C4-2B (cell line): ENCODE measurements at regions not wholly inside any gene's neighbourhood (a gene's known extent, or its start where the extent isn't known, plus 50 kb on each side); places are given as distances from the start of the nearest gene placed in this dataset.

Source experiments
- ZFX ChIP-seq: fragments of 450-650 bp; IDR thresholded peaks from 2 replicates; pipeline ENCODE4 v1.6.1; 2017
- TF ChIP-seq, protein P1 (sequence below): fragments of 450-650 bp; conservative IDR thresholded peaks from 2 replicates; pipeline ENCODE4 v1.5.1; 2017; ENCODE audit warnings: mild to moderate bottlenecking

DNA sequence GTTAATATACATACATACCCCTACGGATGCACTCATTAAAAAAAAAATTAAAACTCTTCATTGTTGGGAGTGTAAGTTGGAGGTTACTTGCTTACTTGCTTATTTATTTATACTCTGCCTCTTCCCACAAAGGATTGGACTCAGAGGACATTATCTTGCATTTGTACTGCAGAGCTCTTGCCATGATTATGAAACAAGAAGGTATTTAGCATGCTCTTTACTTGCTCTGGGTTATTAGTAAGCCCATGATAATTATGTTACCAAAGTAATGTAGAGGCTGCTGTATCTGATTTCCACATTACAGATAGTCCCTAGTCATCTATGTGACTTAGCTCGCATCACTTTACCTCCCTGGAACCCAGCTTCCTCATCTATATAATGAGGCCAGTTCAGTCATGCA lies 355.1 kb upstream of the PTBP2 start:
- TF ChIP-seq, protein P1, sequence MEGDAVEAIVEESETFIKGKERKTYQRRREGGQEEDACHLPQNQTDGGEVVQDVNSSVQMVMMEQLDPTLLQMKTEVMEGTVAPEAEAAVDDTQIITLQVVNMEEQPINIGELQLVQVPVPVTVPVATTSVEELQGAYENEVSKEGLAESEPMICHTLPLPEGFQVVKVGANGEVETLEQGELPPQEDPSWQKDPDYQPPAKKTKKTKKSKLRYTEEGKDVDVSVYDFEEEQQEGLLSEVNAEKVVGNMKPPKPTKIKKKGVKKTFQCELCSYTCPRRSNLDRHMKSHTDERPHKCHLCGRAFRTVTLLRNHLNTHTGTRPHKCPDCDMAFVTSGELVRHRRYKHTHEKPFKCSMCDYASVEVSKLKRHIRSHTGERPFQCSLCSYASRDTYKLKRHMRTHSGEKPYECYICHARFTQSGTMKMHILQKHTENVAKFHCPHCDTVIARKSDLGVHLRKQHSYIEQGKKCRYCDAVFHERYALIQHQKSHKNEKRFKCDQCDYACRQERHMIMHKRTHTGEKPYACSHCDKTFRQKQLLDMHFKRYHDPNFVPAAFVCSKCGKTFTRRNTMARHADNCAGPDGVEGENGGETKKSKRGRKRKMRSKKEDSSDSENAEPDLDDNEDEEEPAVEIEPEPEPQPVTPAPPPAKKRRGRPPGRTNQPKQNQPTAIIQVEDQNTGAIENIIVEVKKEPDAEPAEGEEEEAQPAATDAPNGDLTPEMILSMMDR = no peak
- TF ChIP-seq ZFX = no peak
